ENCODE measurements at regions not wholly inside any gene's neighbourhood (a gene's known extent, or its start where the extent isn't known, plus 50 kb on each side); places are given as distances from the start of the nearest gene placed in this dataset.

DNA sequence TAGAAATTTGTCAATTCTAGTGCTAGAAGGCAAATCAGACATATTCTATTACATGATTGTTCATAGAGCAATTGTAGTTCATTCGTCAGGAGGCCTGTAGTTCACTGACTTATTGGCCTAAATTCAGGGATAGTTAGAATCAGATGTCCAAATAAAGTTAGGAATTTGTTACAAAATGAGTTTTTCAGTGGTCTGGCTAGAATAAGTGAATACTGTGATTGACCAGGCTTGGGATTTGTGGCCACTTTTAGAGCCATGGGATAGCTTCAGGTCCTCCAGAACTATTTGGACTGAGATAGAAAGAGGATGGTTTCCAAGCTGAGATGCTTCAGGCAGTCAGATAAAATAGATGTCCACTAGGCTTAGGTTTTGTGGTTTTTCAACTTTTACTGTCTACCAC is 199.1 kb upstream of the MPDZ start:
- Histone ChIP-seq H3K9ac (ENCODE audit: low read length) (no peak overlapping the region), H4K20me1 (ENCODE audit: control insufficient read depth, insufficient read depth, low read length, poor library complexity, severe bottlenecking) (no peaks in the 10 kb centered on the region), H3K4me1 (ENCODE audit: control insufficient read depth in 2 of 2, insufficient read depth in 2 of 2, low read length in 2 of 2) (no peaks in the 10 kb centered on the region), H3K27ac (ENCODE audit: low read length in 2 of 2) (no peak overlapping the region), H3K36me3 (replicated peaks in 1 of 2; ENCODE audit: control extremely low read depth in 1 of 2, control insufficient read depth in 1 of 2, extremely low read depth in 1 of 2, insufficient read depth in 2 of 2, low read length in 1 of 2) (no peaks in the 10 kb centered on the region), H3K9me3 (ENCODE audit: control extremely low read depth in 1 of 3, control insufficient read depth in 2 of 3, insufficient read depth in 1 of 3, low read length in 2 of 3) (peaks cover 0 to 13% (median 2%) of the 10 kb centered on the region in 3 donors), H2AFZ (ENCODE audit: insufficient read depth, low read depth, low read length, poor library complexity, severe bottlenecking) (no peak overlapping the region), H3K4me2 (replicated peaks; ENCODE audit: low read depth, low read length, poor library complexity, severe bottlenecking) (no peak overlapping the region), H3K79me2 (ENCODE audit: control insufficient read depth, insufficient read depth, low read length) (no peaks in the 10 kb centered on the region), H3K4me3 (ENCODE audit: control extremely low read depth in 1 of 5, extremely low read depth in 1 of 5, insufficient read depth in 1 of 5, low read depth in 2 of 5, low read length in 4 of 5) (no peak overlapping the region), H3K27me3 (replicated peaks in 1 of 4; ENCODE audit: control extremely low read depth in 1 of 4, control insufficient read depth in 3 of 4, insufficient read depth in 4 of 4, low read length in 3 of 4) (no peaks in the 10 kb centered on the region)
- Mint-ChIP-seq H3K9me3 (ENCODE audit: insufficient read depth) (peaks cover 14% of the 10 kb centered on the region), H3K4me3 (no peak overlapping the region), H3K4me1 (no peaks in the 10 kb centered on the region), H3K27ac (no peak overlapping the region), H3K27me3 (no peaks in the 10 kb centered on the region)
- 100% methylated on average over 1 of the region's 1 CpG for WGBS (ENCODE audit: insufficient coverage)
- no peak for ATAC-seq (ENCODE audit: low read depth)
- intact Hi-C loops (cut with micrococcal nuclease), result no loop called here
- POLR2A ChIA-PET, result no interaction called here
- no peak for DNase-seq
- CTCF ChIA-PET, result no interaction called here
- TF ChIP-seq EZH2 (IDR thresholded peaks at IDR 0.05; ENCODE audit: borderline replicate concordance, insufficient read depth, low read depth, low read length, poor library complexity, severe bottlenecking), result no peak
- TF ChIP-seq, protein P1, sequence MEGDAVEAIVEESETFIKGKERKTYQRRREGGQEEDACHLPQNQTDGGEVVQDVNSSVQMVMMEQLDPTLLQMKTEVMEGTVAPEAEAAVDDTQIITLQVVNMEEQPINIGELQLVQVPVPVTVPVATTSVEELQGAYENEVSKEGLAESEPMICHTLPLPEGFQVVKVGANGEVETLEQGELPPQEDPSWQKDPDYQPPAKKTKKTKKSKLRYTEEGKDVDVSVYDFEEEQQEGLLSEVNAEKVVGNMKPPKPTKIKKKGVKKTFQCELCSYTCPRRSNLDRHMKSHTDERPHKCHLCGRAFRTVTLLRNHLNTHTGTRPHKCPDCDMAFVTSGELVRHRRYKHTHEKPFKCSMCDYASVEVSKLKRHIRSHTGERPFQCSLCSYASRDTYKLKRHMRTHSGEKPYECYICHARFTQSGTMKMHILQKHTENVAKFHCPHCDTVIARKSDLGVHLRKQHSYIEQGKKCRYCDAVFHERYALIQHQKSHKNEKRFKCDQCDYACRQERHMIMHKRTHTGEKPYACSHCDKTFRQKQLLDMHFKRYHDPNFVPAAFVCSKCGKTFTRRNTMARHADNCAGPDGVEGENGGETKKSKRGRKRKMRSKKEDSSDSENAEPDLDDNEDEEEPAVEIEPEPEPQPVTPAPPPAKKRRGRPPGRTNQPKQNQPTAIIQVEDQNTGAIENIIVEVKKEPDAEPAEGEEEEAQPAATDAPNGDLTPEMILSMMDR (IDR thresholded peaks at IDR 0.05), result no peak

DNA sequence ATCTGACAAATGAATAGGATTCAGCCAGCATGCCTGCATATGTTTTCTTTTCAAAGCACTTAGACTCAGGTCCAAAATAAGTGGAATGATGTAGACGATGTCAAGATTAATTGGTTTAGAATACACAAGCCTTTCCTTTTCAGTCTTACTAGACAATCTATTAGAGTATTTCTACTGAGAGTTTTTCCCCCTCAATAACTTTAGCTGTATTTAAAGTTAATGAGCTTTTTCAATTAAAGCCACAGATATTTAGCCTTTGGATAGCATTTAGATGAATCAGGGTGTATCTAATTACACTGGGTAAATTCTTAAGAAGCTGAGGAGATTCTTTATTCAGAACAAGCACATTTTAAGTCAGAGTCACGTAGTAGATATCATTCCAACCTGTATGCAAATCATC is 198.7 kb upstream of the MPDZ start:
- Mint-ChIP-seq H3K27ac (no peak overlapping the region), H3K9me3 (ENCODE audit: insufficient read depth) (peaks cover 14% of the 10 kb centered on the region), H3K27me3 (no peaks in the 10 kb centered on the region), H3K4me3 (no peak overlapping the region), H3K4me1 (no peaks in the 10 kb centered on the region)
- Histone ChIP-seq H3K27me3 (replicated peaks in 1 of 4; ENCODE audit: control extremely low read depth in 1 of 4, control insufficient read depth in 3 of 4, insufficient read depth in 4 of 4, low read length in 3 of 4) (no peaks in the 10 kb centered on the region), H3K9ac (ENCODE audit: low read length) (no peak overlapping the region), H4K20me1 (ENCODE audit: control insufficient read depth, insufficient read depth, low read length, poor library complexity, severe bottlenecking) (no peaks in the 10 kb centered on the region), H3K36me3 (replicated peaks in 1 of 2; ENCODE audit: control extremely low read depth in 1 of 2, control insufficient read depth in 1 of 2, extremely low read depth in 1 of 2, insufficient read depth in 2 of 2, low read length in 1 of 2) (no peaks in the 10 kb centered on the region), H3K4me1 (ENCODE audit: control insufficient read depth in 2 of 2, insufficient read depth in 2 of 2, low read length in 2 of 2) (no peaks in the 10 kb centered on the region), H2AFZ (ENCODE audit: insufficient read depth, low read depth, low read length, poor library complexity, severe bottlenecking) (no peak overlapping the region), H3K27ac (ENCODE audit: low read length in 2 of 2) (no peak overlapping the region), H3K9me3 (ENCODE audit: control extremely low read depth in 1 of 3, control insufficient read depth in 2 of 3, insufficient read depth in 1 of 3, low read length in 2 of 3) (peaks cover 0 to 13% (median 2%) of the 10 kb centered on the region in 3 donors), H3K79me2 (ENCODE audit: control insufficient read depth, insufficient read depth, low read length) (no peaks in the 10 kb centered on the region), H3K4me2 (replicated peaks; ENCODE audit: low read depth, low read length, poor library complexity, severe bottlenecking) (no peak overlapping the region), H3K4me3 (ENCODE audit: control extremely low read depth in 1 of 5, extremely low read depth in 1 of 5, insufficient read depth in 1 of 5, low read depth in 2 of 5, low read length in 4 of 5) (no peak overlapping the region)
- intact Hi-C loops (cut with micrococcal nuclease), result no loop called here
- POLR2A ChIA-PET, result no interaction called here
- DNase-seq (no peak), ATAC-seq (ENCODE audit: low read depth) (no peak)
- WGBS (ENCODE audit: insufficient coverage), result no CpG with 5 or more reads among the region's 2 CpGs
- CTCF ChIA-PET, result no interaction called here
- no peak for TF ChIP-seq EZH2 (IDR thresholded peaks at IDR 0.05; ENCODE audit: borderline replicate concordance, insufficient read depth, low read depth, low read length, poor library complexity, severe bottlenecking)
- TF ChIP-seq, protein P1 (IDR thresholded peaks at IDR 0.05), result no peak

All from B cell (primary cell).